ENCODE measurements at regions not wholly inside any gene's neighbourhood (a gene's known extent, or its start where the extent isn't known, plus 50 kb on each side); places are given as distances from the start of the nearest gene placed in this dataset.

DNA sequence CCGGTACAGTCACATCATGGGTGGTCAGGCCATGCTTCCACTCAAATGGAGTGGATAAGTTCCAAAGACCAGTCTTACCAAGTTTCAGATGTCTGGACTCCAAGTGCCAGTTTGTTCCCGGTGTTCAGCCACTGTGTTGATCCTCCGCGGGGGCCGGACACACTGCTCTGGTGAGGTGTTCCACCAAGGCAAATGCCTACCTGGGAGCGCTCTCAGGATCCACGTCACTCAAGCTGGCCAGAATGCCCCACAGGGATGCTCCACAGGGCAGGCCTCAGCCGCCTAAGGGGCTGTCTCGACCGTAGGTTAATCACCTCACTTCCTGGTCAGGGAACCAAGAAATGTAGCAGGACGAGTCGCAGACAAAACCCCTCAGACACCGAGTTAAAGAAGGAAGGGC, 258.0 kb upstream of the GRID2 start:
- FAIRE-seq (no peak), DNase-seq (ENCODE audit: low read depth, low spot score) (no peak)
- no peaks in the 10 kb centered on the region for H3K36me3 ChIP-seq (ENCODE audit: control insufficient read depth in 2 of 2, extremely low read depth in 1 of 2, insufficient read depth in 2 of 2, low read length in 2 of 2)
- no peak overlapping the region for H3K27ac ChIP-seq (ENCODE audit: control insufficient read depth, insufficient read depth, low read length)
- H3K79me2 ChIP-seq (ENCODE audit: control insufficient read depth, insufficient read depth, low read length) = no peaks in the 10 kb centered on the region
- no peak overlapping the region for H2AFZ ChIP-seq (ENCODE audit: control insufficient read depth, low read length)
- H3K9me3 ChIP-seq (ENCODE audit: control insufficient read depth, low read depth, low read length) = no peaks in the 10 kb centered on the region
- H3K4me1 ChIP-seq (ENCODE audit: control insufficient read depth, extremely low read depth, insufficient read depth, low read length) = no peaks in the 10 kb centered on the region
- H3K9me1 ChIP-seq (ENCODE audit: control insufficient read depth, extremely low read depth, insufficient read depth, low read length) = no peaks in the 10 kb centered on the region
- H3K9ac ChIP-seq (ENCODE audit: control insufficient read depth, extremely low read depth, insufficient read depth, low read length) = no peak overlapping the region
- TF ChIP-seq CTCF (optimal IDR thresholded peaks at IDR 0.05 in 1 of 3, IDR thresholded peaks at IDR 0.05 in 1 of 3, conservative IDR thresholded peaks at IDR 0.05 in 1 of 3; ENCODE audit: extremely low read depth in 1 of 3, insufficient read depth in 2 of 3, low read length in 3 of 3) (no peak), EZH2 (IDR thresholded peaks at IDR 0.05; ENCODE audit: low read length) (no peak)
- no peaks in the 10 kb centered on the region for H4K20me1 ChIP-seq (ENCODE audit: control insufficient read depth, extremely low read depth, insufficient read depth, low read length)
- H3K4me2 ChIP-seq (ENCODE audit: control insufficient read depth, extremely low read depth, insufficient read depth, low read depth, low read length) = no peak overlapping the region
- dilution Hi-C loops (cut with MboI; ENCODE audit: extremely low pct_ligation_motif_present, low sequenced_read_pairs) = no loop called here
- H3K4me3 ChIP-seq (ENCODE audit: control insufficient read depth in 2 of 3, extremely low read depth in 1 of 3, insufficient read depth in 2 of 3, low read depth in 1 of 3, low read length in 3 of 3) = no peak overlapping the region
- no peaks in the 10 kb centered on the region for H3K27me3 ChIP-seq (ENCODE audit: control insufficient read depth, extremely low read depth, insufficient read depth, low read length)

- FAIRE-seq (no peak), DNase-seq (ENCODE audit: low read depth, low spot score) (no peak)
- dilution Hi-C loops (cut with MboI; ENCODE audit: extremely low pct_ligation_motif_present, low sequenced_read_pairs) = no loop called here
Measured at GRCh38 chr4:92047209-92047875, 256.4 kb upstream of the GRID2 start.

More at GRCh38 chr4:92047209-92047875, 256.4 kb upstream of the GRID2 start:
- Histone ChIP-seq H3K4me3 (ENCODE audit: control insufficient read depth in 2 of 3, extremely low read depth in 1 of 3, insufficient read depth in 2 of 3, low read depth in 1 of 3, low read length in 3 of 3) (no peak overlapping the region), H2AFZ (ENCODE audit: control insufficient read depth, low read length) (no peak overlapping the region), H3K27me3 (ENCODE audit: control insufficient read depth, extremely low read depth, insufficient read depth, low read length) (no peaks in the 10 kb centered on the region), H3K36me3 (ENCODE audit: control insufficient read depth in 2 of 2, extremely low read depth in 1 of 2, insufficient read depth in 2 of 2, low read length in 2 of 2) (no peaks in the 10 kb centered on the region), H3K27ac (ENCODE audit: control insufficient read depth, insufficient read depth, low read length) (no peak overlapping the region), H3K4me1 (ENCODE audit: control insufficient read depth, extremely low read depth, insufficient read depth, low read length) (no peaks in the 10 kb centered on the region), H4K20me1 (ENCODE audit: control insufficient read depth, extremely low read depth, insufficient read depth, low read length) (no peaks in the 10 kb centered on the region), H3K9ac (ENCODE audit: control insufficient read depth, extremely low read depth, insufficient read depth, low read length) (no peak overlapping the region), H3K9me3 (ENCODE audit: control insufficient read depth, low read depth, low read length) (no peaks in the 10 kb centered on the region), H3K9me1 (ENCODE audit: control insufficient read depth, extremely low read depth, insufficient read depth, low read length) (no peaks in the 10 kb centered on the region), H3K4me2 (ENCODE audit: control insufficient read depth, extremely low read depth, insufficient read depth, low read depth, low read length) (no peak overlapping the region), H3K79me2 (ENCODE audit: control insufficient read depth, insufficient read depth, low read length) (no peaks in the 10 kb centered on the region)
- TF ChIP-seq CTCF (optimal IDR thresholded peaks at IDR 0.05 in 1 of 3, IDR thresholded peaks at IDR 0.05 in 1 of 3, conservative IDR thresholded peaks at IDR 0.05 in 1 of 3; ENCODE audit: extremely low read depth in 1 of 3, insufficient read depth in 2 of 3, low read length in 3 of 3) (no peak), EZH2 (IDR thresholded peaks at IDR 0.05; ENCODE audit: low read length) (no peak)
